22Rv1 (cell line): ENCODE measurements at regions not wholly inside any gene's neighbourhood (a gene's known extent, or its start where the extent isn't known, plus 50 kb on each side); places are given as distances from the start of the nearest gene placed in this dataset.

Experiments
- H3K27ac ChIP-seq: fragments of 450-650 bp; 2 replicates; pipeline ENCODE4 v1.5.1; 2017
- CTCF ChIP-seq: fragments of 450-650 bp; IDR thresholded peaks from 2 replicates; pipeline ENCODE4 v1.5.1; 2017; ENCODE audit warnings: mild to moderate bottlenecking
- ZFX ChIP-seq: fragments of 450-650 bp; IDR thresholded peaks from 2 replicates; pipeline ENCODE4 v1.6.1; 2017; ENCODE audit warnings: antibody characterized with exemption, borderline replicate concordance

- H3K27ac ChIP-seq, result no peak overlapping the region
- TF ChIP-seq ZFX (no peak), CTCF (no peak)
Observed at GRCh38 chr17:83196973-83197880, 117.8 kb downstream of the METRNL start.

- H3K27ac ChIP-seq, result no peak overlapping the region
- TF ChIP-seq ZFX (no peak), CTCF (no peak)
Observed at GRCh38 chr17:83198366-83199341, 119.2 kb downstream of the METRNL start.

- no peak overlapping the region for H3K27ac ChIP-seq
- no peak for TF ChIP-seq ZFX
- no peak for TF ChIP-seq CTCF
Observed at GRCh38 chr17:83199500-83200201, 120.2 kb downstream of the METRNL start.

- no peak overlapping the region for H3K27ac ChIP-seq
- TF ChIP-seq ZFX, result no peak
- no peak for TF ChIP-seq CTCF
Observed at GRCh38 chr17:83200231-83200699, 120.9 kb downstream of the METRNL start.

GRCh38 chr17:83200751-83201150, 121.3 kb downstream of the METRNL start:
- H3K27ac ChIP-seq, result no peak overlapping the region

More at GRCh38 chr17:83200751-83201150, 121.3 kb downstream of the METRNL start:
- TF ChIP-seq ZFX (no peak), CTCF (no peak)
